ENCODE measurements at regions not wholly inside any gene's neighbourhood (a gene's known extent, or its start where the extent isn't known, plus 50 kb on each side); places are given as distances from the start of the nearest gene placed in this dataset.

DNA sequence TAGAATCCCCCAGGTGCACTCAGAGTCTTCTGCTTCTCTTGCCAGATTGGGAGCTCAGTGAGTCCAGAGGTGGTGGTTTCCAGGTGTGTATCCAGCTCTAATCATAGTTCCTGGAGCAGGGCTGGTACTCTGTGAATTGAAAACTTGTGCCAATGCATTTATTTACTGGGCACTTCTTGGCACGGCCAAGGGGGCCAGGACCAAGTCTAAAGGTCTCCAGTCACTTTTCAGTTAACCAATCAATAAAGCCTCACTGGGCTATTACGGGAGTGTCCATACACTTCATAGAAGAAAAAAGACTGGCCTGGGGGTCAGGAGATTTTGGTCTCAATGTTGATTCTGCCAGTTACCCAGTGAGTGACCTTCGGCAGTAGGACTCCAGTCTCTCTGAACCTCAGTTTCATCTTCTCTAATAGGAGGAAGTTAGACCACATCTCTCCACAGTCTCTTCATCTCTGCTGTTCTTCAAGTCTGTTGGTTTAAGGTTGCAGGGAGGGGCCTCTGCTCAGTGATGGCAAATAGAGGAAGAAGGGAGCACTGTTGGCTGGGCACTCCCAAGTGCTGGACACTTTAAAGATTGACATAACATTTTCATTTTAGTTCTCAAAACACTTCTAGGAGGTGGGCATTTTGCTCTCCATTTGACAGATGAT lies 188.5 kb upstream of the E2F8 start:
- no peaks in the 10 kb centered on the region for H3K9me1 ChIP-seq (replicated peaks; ENCODE audit: control insufficient read depth, extremely low read depth, insufficient read depth, low read length)
- TF ChIP-seq, protein P1, sequence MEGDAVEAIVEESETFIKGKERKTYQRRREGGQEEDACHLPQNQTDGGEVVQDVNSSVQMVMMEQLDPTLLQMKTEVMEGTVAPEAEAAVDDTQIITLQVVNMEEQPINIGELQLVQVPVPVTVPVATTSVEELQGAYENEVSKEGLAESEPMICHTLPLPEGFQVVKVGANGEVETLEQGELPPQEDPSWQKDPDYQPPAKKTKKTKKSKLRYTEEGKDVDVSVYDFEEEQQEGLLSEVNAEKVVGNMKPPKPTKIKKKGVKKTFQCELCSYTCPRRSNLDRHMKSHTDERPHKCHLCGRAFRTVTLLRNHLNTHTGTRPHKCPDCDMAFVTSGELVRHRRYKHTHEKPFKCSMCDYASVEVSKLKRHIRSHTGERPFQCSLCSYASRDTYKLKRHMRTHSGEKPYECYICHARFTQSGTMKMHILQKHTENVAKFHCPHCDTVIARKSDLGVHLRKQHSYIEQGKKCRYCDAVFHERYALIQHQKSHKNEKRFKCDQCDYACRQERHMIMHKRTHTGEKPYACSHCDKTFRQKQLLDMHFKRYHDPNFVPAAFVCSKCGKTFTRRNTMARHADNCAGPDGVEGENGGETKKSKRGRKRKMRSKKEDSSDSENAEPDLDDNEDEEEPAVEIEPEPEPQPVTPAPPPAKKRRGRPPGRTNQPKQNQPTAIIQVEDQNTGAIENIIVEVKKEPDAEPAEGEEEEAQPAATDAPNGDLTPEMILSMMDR (IDR thresholded peaks at IDR 0.05; ENCODE audit: extremely low read depth in 1 of 2, insufficient read depth in 1 of 2, low read depth in 1 of 2, low read length in 2 of 2): no peak
- TF ChIP-seq MYC (IDR thresholded peaks at IDR 0.05; ENCODE audit: low read depth, low read length) (no peak), POLR2A (IDR thresholded peaks at IDR 0.05; ENCODE audit: low read depth, low read length) (no peak), GATA2 (IDR thresholded peaks at IDR 0.05; ENCODE audit: insufficient read depth, insufficient read length, low read depth, low read length) (no peak), JUN (IDR thresholded peaks at IDR 0.05; ENCODE audit: borderline replicate concordance, insufficient read depth, insufficient read length, low read depth) (no peak)
- ChIA-PET POLR2A (no interaction called here), CTCF (interaction anchor here (0.8 to 1.1 kb wide), 4 partner anchors 53 to 106 kb away, joined by 3 to 4 read pairs (median 3); no protein-coding TSS in a partner anchor)
- no peaks in the 10 kb centered on the region for H4K20me1 ChIP-seq (replicated peaks; ENCODE audit: control insufficient read depth, extremely low read depth, insufficient read depth, low read length)
- no peaks in the 10 kb centered on the region for H3K27me3 ChIP-seq (ENCODE audit: control insufficient read depth in 2 of 2, insufficient read depth in 2 of 2, low read length in 2 of 2)
- H3K4me2 ChIP-seq (ENCODE audit: insufficient read depth, low read length): no peak overlapping the region
- FAIRE-seq (no peak), DNase-seq (ENCODE audit: low read depth, low spot score) (no peak)
- dilution Hi-C loops (cut with MboI; ENCODE audit: extremely low pct_ligation_motif_present, low sequenced_read_pairs) (no loop called here), intact Hi-C loops (cut with micrococcal nuclease) (no loop called here)
- no peaks in the 10 kb centered on the region for H3K36me3 ChIP-seq (ENCODE audit: control insufficient read depth in 2 of 2, extremely low read depth in 1 of 2, insufficient read depth in 2 of 2, low read length in 2 of 2)
- H2AFZ ChIP-seq (ENCODE audit: low read depth, low read length): no peak overlapping the region
- no TSS peak for BruUV-seq (replicated peaks)
- no peaks in the 10 kb centered on the region for H3K79me2 ChIP-seq (ENCODE audit: control insufficient read depth, insufficient read depth, low read length)
- no peak overlapping the region for H3K27ac ChIP-seq (ENCODE audit: insufficient read depth, low read depth, low read length)
- no peak overlapping the region for H3K9ac ChIP-seq (replicated peaks; ENCODE audit: extremely low read depth, insufficient read depth, low read length)
- H3K4me3 ChIP-seq (replicated peaks in 1 of 3; ENCODE audit: insufficient read depth in 1 of 3, low read depth in 1 of 3, low read length in 3 of 3): no peak overlapping the region
- peaks cover 11% of the 10 kb centered on the region for H3K4me1 ChIP-seq (ENCODE audit: control insufficient read depth, extremely low read depth, insufficient read depth, low read length)
- no peaks in the 10 kb centered on the region for H3K9me3 ChIP-seq (replicated peaks; ENCODE audit: control insufficient read depth, insufficient read depth, low read length)

Measured in endothelial cell of umbilical vein (primary cell).